Activated CD8-positive, alpha-beta memory T cell treated with anti-CD3 and anti-CD28 coated beads for 24 hours (primary cell): ENCODE measurements at regions not wholly inside any gene's neighbourhood (a gene's known extent, or its start where the extent isn't known, plus 50 kb on each side); places are given as distances from the start of the nearest gene placed in this dataset.
"Not testable (repeated sequence)": the region's sequence is repeated elsewhere in the genome, so short reads cannot be mapped to it uniquely, and the experiment has no call there.

Experiments used
- DNase-seq: peaks from one replicate; pipeline ENCODE4 v3.0.0-alpha.2; 2020

DNA sequence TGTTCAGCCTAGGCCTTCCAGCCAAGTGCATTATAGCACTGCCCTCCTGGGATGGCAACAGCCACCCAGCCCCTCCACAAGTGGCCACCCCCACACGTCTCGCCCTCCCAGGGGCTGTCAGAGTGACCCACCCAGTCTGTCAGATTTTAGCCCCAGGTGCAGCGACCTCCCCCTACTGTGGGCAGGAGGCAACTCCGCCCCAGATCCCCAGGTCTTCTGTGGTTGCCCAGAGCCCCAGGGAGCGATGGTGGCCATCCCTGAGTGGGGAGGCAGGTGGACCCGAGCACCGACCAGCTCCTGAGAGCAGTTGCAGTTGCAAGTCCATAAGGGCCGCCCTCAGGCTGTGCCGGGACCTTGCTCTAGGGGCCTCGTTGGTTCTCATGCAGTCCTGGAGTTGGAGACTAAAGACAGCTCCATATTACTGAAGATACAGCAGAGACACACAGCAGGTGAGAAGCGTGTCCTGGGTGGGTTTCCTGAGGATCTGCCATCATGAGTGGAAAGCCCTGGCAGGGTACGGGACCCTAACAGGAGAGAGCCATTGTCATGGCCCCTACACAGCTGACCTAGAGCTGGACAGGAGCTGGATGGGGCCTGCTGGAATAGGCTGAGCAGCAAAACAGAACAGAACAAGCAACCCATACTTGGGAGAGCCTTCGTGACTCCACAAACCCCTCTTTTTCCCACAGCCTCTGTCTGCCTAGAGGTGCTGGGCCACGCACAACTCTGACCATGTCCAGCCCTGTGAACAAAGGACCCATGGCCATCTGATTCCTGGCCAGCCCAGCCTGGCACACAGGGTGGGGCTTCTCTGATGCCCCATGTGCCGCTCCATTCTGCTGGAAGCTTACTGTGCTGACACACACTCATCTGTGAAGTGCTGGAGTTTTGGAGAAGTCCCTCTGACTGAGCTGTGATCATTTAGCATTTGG is 110.3 kb upstream of the ALDH1A3 start:
- peak; percentile 32 for DNase-seq

DNA sequence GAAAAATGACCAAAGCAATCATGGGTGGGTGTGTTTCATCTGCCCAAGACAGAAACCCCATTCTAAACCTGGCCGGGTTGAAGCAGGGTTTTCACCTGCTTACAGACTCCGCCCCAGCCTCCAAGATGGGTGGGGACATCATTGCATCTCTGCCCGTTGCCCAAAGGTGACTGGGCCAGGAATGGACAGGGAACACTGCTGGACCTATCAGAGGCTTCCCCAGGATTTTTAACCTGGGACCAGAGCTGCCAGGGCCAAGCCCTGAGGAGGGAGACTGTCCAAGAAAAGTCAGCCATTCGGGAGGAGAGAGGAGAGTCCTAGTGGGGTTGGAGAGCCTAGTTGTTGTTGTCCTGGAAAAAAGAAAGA is 109.7 kb upstream of the ALDH1A3 start:
- no peak for DNase-seq

DNA sequence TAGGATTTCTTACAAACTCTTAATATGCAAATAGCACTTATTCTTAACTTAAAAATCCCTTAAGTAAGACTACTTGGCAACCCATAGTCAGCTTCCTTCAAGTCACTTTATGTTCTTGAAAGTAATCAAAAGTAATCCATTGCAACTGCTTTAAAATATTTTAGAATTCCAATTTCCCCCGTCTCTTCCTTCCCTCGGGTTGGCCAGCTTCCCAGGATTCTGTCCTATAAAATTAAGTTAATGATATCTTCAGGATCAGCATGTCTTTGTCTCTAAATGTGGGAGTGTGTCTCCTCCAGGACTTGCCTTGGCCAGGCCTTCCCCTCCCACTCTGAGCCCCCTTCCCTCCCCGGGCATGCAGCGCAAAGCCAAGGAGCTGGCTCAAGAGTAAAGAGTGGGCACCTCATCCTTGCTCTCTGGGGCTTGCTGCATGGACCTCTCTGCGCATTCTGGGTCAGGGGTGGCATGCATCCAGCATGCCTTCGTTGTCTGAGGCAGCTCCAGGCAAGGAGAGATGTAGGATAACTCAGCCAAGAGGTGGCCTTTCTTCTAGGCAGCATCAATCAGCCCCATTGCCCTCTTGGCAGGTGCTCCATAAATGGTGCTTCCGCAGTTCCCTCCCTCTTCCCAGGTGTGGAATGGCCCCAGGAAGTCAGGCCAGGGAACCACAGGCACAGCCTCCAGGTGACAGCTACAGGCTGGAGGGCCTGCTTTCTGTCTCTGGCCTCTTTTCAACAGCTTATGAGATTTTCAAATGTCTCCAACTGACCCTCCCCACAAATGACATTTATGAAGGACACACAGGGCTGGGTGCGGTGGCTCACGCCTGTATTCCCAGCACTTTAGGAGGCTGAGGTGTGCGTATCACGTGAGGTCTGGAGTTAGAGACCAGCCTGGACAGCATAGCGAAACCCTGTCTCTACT is 108.7 kb upstream of the ALDH1A3 start:
- DNase-seq, result no peak

DNA sequence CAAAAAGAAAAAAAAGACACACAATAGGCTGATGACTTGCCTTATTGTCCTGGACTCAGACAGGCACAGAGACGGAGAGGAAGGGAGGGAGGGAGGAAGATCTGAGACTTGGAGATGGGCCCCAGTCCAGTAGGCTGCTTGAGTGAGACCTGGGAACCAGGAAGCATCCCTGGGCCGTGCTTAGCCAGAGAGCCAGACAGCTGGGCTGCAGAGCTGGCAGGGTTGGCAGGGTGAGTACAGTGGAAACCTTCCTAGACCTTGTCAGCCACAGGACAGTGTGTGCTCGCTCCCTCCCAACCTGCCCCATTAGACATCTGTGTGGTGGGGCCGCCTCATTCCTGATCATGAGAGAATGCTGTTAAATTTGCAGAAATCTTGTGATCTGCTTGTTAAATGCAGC is 107.9 kb upstream of the ALDH1A3 start:
- DNase-seq, result no peak

DNA sequence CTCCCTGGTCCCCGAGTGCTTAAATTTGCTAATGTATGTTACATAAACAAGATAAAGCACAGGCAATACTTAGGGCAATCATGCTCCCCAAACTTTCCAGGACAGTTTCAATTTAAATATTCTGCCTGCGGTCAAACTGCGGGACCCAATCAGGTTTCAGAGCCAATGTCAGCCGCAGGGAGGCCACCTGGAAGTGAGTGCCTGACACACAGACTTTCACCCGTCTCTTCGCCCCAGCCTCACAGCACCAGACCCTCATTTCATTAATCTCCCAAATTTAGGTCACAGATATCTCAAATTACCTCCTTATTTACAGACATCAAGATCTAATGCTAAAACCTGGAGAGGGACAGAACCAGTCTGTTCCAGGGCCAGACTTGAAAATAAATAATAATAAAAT is 107.2 kb upstream of the ALDH1A3 start:
- no peak for DNase-seq

DNA sequence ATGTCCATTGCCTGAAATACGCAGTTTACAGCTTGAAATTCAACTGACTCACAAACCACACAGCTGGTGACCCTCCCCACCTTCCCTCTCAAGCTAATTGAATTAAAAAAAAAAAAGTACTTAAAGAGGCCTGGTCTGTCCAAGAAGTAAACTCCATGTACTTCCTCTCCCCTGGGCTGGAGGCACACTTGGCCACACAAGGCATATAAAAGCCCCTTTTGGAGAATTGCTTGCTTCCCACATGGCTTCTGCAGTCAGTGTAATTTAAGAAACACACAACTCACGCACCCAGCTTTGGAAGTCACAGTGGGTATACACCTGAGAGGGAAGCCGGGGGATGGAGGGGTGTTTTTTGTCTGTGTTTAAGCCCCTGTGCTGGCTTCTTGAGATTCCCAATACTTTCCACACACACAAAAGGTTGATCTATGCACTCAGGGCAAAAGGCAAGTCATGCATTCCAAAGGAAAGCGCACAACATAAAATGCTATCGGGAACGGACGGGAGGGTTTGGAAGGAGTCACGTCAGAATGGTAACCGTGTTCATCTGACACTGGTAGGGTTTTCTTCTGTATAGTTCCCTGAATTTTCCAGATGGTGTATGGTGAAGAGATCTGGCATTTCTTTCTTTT is 106.6 kb upstream of the ALDH1A3 start:
- no peak for DNase-seq

DNA sequence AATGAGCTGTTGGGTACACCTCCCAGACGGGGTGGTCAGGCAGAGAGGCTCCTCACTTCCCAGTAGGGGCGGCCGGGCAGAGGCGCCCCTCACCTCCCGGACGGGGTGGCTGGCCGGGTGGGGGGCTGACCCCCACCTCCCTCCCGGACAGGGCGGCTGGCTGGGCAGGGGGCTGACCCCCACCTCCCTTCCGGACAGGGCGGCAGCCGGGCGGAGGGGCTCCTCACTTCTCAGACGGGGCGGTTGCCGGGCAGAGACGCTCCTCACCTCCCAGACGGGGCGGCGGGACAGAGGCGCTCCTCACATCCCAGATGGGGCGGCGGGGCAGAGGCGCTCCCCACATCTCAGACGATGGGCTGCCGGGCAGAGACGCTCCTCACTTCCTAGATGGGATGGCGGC is 105.6 kb upstream of the ALDH1A3 start:
- not testable (repeated sequence) for DNase-seq

DNA sequence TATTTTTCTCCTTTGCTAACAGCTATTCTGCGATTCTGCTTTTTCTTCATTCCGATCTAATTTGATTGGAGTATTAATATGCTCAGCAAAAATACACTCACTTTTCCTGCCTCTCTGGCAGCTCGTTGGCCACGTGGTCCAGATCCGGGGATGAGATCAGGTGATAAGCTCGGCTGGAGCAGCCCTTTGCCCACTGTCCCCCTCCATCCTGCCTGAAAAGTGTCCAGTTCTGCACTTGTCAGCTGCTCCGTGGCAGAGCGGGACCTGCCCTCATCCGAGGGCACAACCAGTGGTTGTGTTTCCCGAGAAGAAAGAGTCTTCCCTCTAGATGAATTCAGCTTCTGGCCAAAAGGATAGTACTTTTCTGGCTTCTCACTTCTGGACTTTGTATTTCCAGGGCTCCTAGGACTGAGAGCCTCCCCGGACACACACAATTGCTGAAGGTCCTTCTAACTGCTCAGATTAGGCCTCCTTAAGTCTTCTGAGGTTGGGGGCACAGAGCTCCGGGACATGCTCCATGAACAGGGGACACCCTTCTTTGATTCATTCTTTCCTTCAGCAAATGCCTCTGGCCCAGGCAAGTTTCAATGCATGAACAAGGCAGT is 103.9 kb upstream of the ALDH1A3 start:
- DNase-seq, result no peak

DNA sequence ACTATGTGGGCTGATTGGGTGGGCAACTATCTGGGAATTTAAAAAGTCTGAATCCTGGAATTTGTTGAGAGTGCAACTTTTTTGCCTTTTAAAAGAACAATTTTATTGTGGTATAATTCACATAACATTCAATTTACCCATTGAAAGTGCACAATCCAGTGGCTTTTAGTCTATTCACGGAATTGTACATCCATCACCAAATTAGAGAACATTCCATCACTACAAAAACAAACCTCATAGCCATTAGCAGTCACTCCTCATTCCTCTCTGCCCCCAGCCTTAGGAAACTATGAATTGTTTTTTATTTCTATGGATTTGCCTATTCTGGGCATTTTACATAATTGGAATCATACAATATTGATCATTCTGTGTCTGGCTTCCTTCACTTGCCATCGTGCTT is 101.8 kb upstream of the ALDH1A3 start:
- DNase-seq, result no peak

DNA sequence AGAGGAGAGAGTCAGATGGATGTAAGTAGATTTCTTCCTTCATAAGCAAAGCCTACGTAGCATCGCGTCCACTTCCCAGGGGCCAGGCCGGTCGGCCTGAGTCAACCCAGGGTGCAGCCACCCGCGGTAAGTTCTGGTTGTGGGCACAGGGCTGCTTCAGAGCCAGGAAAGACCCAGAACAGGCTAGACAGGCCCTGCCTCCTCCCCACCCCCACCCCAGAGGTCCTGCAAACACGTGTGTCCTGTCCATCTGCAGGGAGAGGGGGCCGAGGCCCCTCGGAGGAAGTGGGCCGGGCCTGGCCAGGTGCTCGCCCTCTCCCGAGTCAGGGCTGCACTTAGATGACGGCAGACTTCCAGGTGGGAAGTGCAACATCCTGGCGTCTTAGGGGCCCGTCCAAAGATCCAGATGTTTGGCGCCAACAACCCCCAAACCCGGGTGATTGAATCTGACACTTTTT is 100.8 kb upstream of the ALDH1A3 start:
- peak; percentile 15 for DNase-seq

DNA sequence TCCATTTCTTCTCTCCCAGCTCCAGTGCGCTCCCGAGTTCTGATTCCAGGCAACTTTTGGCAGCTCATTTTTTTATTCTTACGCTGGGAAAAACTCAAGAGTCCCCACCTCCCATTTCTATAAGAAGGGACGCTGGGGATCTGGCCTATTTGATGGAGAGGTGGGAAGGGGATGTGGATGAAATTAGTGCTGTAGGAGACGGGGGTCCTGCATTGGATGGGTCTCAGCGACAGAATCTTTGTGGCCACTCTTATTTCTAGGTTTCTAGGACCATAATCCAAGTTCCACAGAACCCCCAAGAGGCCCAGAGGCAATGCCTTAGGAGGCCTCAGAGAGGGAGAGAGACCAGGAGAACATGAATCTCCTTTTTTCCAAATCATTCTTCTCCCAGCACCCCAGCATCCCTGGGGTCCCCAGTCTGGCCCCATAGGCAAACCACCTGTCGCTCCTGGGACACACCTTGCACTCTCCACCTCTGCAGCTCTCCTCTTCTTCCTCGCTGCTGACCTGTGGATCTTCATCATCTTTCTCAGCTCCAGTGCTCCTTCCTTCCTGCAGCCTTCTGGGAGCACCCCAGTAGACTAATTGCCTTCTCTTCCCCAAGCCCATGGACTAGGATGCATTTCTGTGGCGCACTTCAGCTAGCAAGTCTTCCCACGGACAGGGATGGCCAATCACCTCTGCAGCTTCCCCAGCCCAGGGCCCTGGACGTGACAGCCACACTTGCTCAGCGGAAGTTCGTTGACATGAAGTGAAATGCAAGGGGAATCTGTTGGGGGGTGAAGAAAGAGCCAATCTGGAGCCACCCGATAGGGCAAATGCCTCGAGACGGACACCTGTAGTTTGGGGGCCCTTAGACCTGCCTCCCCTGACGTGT is 100.1 kb upstream of the ALDH1A3 start:
- DNase-seq, result peak; percentile 15

DNA sequence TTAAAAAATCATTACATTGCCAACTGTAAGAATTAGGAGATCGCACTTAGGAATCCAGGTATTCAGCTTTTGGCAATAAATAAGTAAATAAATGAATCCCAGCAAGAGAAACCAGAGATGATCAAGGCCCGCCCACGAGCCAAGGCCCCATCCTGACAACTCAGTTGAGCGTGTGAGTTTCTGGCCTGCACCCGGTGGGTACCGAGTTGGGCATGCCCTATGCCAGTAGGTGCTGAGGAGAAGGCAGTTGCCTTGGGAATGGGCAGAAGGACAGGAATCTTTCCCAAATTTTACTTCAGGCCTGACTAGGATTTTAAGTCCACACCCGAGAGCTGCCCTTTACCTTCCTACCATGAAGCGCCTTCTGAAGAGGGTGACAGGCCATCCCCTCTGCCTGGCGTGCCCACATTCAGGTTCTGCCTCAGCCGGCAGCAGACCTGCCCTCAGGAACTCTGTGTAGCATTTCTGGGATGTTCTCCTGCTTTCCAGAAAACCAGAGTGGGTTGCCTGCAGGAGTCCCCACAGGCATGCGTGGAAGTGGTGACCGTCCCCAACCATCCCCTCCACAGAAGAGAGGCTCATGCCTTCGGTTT is 99.3 kb upstream of the ALDH1A3 start:
- peak; percentile 38 for DNase-seq

DNA sequence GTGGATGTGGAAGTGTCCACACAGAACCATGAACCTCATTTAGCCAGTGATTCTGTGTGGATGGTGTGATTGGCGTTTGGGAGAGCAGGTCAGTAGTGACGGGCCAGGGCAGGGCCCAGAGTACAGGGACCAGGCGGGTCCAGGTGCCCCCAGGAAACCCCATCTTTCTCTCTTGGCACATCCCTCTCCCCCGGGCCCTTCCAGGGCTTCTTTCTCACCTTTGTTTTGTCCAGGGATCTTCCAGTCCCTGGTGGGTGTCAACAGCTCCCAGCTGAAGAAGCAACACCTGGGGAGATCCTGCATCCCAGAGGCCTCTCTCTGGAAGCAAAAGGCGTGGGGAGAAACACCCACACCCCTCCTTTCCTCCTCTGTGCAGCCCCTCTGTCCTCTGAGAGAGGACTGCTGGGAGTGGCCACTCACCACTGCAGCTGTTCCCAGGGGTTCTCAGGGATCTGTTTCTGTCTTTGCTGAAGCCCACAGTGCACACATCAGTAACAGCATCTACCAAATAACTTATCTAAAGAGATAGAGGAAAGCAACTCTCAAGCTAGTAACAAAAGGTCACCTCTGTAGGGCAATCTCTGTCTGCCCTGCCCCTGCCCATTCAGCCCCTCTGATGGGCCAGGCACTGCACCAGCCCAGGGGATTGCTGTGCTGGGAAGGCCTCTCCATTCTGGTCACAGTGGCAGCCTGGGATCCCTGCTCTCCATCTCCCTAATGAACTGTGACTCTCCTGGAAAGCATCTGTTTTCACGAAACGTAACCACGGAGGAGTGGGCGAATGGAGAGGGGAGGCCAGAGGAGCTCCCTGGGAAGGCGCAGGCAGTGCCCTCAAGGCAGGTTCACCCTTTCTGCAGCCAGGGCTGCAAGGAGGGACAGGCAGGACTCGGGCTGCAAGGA is 98.3 kb upstream of the ALDH1A3 start:
- DNase-seq, result peak; percentile 19

DNA sequence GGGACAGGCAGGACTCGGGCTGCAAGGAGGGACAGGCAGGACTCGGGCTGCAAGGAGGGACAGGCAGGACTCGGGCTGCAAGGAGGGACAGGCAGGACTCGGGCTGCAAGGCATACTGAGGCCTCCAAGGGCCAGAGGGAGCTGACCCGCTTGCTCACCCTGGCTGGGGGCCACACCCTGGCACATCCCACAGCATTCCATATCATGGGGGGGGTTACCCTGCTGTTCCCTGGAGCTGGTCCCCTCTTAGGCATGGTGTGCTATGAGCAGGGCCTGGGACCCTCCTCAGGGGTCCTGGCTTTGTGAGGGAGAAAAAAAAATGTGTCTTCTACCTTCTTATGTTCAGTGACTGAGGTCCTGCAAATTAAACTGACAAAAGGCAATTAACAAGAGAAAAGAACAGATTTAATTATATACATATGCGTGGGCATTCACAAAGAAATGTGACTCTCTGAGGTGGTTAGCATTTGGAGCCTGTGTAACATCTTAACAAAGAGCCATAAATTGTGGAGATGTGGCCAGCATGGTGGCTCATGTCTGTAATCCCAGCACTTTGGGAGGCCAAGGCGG is 97.6 kb upstream of the ALDH1A3 start:
- DNase-seq, result peak; percentile 37

DNA sequence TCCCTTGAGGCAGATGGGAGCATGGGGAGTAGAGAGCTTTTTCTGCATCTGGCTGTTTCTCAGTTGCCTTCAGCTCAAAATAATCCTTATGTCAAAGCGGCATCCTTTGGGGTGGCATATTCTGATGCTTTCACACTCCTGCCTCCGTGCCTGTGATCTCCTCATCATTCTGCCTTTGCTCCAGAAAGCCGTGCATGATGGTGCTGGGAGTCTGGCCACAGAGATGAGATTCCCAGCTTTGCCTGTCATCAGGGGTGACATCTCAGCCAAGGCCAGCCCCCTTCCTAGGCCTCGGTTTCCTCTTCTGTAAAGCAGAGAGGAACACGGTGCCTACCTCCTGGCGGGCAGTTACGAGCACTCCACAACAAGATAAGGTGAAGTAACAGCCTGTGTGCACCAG is 96.3 kb upstream of the ALDH1A3 start:
- DNase-seq, result peak; percentile 33

DNA sequence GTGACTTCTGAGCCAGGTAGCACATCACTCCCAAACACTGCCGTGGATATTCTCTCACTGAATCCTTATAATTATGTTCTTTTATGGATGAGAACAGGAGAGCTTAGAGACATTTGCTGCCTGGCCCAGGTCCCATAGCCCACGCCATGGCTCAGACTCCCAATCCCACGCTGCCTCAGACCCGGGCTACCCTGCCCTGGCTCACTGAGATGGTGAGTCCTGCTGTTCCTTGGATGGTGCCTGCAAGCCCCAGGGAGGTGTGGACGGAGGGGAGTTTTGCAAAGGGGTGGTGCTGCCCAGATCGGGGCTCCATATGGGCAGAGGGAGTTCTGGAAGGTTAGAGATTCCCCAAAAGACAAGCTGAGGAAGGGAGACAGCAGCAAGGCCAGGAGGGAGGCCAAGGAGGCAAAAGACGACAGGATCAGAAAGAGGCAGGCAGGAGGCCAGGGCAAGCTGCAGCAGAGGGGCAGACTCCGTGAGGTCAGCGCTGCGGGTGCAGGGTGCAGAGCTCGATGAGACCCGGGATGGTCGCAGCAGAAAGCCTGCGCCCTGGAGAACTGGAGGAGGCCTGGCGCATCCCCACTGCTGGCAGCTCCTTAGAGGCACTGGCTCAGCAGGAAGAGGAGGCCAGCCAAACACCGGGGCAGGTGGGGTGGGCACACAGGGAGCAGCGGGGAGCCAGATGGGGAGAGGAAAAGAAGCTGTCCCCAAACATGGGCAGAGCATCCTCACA is 95.7 kb upstream of the ALDH1A3 start:
- peak; percentile 49 for DNase-seq

DNA sequence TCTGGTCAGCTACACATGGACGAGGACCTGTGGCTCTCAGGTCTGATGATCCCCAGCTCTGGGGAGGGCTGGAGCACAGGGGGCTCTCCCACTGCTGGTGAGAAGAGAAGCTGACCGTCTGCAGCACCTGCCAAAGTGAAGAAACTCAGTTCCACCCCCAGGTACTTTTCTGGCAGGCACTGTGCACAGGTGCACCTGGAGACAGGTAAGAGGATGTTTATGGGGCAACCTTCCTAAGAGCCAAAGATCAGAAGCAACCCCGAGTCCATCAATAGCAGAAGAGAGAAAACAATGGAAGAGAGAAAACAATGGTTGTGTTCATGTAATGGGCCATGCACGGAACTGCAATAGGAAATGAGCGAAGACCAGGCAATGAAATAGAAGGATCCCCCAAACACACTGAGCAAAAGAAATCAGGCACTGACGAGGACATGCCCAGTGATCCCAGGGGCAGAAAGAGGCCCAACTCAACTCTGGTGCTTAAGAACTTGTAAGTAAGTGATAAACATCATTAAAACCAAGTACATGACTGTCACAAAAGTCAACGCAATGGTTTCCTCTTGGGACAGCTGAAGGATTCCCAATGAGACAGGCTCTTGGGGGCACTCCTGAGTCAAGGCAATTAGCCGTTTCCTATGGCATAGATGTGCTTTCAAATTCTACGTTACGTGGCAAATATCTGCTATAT is 95.0 kb upstream of the ALDH1A3 start:
- peak; percentile 13 for DNase-seq
